ENCODE measurements at regions not wholly inside any gene's neighbourhood (a gene's known extent, or its start where the extent isn't known, plus 50 kb on each side); places are given as distances from the start of the nearest gene placed in this dataset.

DNA sequence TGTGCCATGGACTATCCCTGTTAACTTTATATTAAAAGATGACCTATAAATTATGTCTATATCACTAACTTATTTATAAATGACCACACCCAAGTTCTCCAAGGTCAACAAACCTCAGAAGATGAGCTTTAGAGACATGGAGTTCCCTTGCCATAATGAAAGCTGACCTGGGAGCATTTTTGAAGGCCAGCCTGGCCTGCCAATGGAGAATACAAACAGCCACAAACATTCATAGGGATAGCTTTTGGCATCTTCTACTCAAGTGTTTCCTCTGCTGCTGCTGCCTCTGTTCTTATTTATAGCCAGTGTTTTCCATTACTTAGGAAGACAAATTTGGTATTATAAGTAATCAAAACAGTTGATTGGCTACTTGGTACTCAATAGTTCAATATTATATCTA lies 117.3 kb upstream of the ADAMTS19 start:
- DNase-seq: no peak

DNA sequence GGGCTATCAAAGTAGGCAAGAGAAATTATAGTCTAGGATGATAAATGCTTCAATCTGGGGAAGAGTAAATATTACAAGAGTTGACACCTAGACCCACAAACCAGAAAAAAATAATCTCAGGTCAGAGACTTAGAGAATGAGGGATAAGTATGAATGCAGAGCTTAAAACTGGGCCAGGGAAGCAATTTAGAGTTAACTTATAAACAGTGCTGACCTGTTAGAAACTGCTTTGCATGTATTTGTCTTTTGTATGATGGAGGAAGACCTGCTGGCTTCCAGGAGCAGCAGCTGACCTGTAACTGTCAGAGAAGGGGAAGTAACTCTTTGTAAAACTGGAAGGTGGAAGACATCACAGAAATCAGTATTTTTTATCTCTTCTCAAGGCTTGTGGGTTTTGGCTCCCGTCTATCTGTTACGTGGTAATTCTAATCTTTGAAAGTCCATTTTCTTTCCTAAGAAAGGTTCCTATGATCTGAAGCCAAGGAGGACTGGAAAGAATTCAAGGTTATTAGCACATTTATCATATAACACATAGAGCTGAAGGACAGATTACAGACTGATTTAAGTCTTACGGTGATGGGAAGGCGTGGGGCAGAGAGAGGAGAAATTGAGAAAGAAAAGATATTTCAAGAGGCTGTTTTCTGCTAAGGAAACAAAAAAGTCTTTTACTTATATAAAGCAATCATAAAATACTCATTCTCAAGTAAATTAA lies 114.7 kb upstream of the ADAMTS19 start:
- no peak for DNase-seq

DNA sequence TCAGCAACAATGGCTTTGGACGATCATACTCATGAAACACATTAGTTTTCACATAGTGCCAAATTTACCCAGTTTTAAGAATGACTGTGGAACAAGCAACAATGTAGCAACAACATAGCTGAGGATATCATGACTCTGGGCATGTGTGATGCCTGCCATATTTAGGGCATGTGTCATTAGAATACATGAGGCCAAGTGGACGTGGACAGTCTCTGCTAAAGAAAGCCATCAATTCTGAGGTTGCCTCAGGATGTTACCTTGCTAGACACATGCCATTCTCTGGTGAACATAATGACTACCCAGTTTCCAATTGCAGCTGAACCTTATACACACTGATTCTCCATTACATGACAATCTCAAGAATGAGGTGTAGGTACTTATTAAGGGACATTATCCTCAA lies 103.3 kb upstream of the ADAMTS19 start:
- DNase-seq: no peak

DNA sequence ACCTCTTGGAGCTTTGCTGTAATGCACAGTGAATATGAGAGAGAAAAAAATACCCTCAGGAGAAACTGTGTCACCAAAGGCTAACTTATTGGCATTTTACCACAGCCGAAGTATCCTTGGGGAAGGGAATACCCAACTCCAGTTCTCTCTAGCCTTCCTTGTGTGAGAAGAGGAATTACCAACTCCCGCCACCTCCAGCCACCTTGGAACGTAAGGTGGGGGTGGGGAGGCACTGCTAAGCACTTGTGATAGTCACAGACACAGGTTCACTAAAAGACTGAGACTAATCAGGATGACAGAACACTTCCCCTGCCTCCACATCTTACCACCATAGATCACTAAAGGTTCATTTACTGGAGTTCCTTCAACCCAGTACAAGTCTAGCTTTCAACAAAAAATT lies 102.0 kb upstream of the ADAMTS19 start:
- DNase-seq: no peak

DNA sequence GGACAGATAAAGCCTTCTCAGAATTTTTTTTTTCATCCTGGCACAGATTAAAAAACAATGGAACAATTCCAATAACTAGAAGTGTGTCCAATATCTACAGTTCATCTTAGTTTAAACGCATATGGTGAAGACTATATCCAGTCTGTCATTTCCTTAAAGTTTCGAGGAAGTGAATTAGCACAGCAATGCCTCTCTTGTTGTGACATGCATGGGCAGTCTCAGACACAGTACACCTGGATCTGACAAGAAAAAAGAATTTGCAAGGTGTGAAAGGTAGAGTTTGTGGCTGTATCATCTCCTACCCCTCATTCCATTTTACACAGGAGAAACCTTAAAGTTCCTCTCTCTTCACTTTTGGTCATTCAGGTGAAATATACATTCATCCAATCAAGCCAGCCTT lies 100.6 kb upstream of the ADAMTS19 start:
- no peak for DNase-seq

DNA sequence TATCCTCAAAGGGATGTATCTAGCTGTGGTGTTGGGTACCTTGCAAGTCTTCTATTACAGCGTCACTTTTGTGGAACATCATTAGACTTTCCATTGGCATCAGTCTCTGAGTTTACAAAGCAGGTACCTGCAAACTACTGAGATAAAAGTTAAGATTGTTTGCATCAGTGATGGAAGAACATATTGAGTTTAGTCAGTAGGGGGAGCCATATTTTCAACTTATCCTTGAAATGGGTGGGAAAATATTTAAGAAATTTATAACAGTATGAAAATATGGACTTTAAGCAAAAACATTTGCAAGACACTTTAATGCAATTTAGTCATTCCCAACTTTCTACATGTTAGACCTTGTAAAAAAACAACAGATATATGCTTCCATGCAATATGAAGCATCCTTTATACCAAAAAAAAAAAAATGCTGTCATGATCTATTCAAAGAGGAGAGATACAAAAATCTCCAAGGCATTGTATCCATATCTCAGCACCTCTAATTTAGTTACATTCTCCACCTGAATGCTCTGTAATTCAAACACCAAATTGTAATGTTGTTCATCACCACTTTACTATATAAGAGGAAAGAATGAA lies 98.6 kb upstream of the ADAMTS19 start:
- DNase-seq: peak; percentile 11

DNA sequence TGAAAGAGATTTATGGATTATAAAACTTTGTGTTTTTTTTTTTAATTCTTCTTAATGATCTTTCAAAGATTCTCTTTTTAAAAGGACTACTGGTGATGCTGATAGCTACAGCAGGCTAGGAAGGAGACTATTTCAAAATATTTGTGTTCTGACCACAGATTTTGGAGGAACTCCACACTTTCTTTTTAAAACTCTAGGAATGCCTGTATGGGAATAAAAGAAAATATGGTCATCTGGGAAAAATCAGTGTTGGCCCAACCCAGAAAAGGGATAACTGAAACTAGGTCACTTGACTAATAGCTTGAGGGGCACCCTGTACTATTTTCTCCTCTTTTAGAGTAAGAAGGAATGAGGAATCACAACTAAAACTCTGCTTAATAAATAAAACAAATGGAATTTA lies 97.6 kb upstream of the ADAMTS19 start:
- no peak for DNase-seq

DNA sequence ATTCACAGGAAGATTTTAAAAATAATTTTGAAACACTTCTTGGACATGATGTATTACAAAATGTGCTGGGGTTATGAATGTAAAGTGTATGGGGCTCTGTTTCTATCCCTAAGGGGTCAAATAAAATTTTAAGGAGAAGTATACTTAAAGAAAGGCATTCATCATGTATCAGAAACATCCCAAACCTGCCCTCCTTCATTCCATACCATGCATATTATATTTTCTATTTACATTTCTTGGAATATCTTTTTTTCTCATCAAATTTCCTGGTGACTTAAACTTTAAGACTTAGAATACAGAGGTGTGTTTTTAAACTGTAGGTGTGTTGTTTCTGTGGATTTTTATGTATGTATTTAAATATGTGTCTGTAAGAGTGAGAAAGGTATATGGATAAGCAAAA lies 96.1 kb upstream of the ADAMTS19 start:
- no peak for DNase-seq

DNA sequence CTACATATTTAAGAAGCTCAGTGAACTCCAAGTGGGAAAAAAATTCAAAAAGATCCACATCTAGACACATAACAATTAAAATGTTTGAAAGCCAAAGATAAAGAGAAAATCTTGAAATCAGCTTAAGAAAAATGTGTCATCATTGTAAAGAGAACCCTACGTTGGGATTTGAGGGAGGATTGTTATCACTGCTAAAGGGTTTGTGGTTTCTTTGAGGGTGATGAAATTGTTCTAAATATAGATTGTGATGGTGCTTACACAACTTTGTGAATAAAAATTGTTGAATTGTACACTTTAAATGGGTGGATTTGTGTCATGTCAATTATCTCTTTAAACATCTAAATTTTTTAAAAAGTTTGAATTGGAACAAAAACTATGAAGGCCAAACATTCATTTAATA lies 92.2 kb upstream of the ADAMTS19 start:
- DNase-seq: no peak

DNA sequence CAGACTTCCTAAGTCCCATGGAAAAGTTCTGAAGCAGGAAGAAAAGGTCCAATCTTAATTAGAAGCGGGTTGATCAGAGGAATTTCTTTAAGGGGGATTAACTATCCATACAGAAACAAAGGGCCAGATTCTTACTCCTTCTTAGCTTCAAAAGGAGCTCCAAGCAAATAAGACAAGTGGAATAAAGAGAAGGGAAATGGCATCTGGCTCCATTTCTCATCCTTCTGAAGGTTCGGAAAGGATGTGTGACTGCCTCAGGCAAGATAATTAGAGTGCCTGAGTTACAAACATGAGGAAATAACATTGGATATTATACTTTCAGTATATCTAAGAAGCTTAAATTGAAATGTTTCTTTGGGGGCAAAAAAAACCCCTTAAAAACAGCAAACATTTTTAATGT lies 88.1 kb upstream of the ADAMTS19 start:
- DNase-seq: no peak

DNA sequence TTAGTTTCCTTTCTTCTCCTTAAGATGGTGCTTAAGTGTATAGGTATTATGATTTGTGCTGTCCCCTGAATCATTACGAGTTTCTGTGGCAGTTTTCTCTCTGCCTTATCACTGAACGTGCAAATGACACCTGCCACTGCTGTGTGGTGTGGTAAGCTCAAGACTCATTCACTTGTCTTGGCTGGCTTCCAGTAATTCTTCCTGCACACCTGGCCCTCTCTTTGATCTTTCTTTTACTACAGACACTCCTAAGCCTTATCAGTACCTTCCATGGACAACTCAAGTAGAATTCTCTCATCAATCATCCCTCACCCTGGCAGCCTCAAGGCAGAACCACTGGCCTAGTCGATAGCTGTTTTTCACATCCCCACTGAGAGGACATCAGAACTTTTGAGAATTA lies 82.6 kb upstream of the ADAMTS19 start:
- peak; percentile 54 for DNase-seq

DNA sequence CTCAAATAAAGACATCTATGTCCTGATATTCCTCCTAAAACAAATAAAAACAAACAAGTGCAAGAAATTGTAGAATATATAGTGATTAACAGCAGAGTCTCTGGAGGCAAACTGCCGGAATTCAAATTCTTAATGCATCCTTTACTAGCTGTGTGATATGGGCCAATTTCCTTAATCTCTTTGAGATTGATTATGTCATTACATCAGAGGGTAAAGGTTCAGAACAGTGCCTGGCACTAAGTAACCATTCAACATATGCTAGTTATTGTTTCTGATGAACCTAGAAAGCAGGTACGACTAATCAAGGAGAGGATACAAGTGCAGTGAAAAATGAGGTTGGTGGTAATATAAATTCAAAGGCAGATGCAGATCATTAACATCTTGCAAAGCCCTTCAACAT lies 81.1 kb upstream of the ADAMTS19 start:
- DNase-seq: no peak

DNA sequence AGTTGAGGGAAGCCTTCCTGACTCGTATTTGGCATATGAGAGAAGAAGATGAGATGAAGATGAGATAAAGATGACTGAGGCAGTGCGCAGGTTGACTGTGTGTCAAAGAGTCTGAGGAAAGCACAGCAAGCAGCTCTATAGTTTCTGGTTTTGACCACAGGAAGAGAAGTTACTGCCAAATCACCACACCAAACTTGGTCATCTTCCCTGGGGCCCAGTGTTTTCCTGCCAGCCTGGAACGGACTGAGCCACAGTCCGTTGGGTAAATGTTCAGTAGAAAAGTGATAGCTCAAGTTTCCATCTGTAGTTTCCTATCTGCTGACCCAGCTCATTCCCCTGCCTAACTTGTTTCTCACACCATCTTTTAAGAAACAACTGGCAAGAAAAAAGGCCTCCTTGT lies 80.7 kb upstream of the ADAMTS19 start:
- DNase-seq: no peak

DNA sequence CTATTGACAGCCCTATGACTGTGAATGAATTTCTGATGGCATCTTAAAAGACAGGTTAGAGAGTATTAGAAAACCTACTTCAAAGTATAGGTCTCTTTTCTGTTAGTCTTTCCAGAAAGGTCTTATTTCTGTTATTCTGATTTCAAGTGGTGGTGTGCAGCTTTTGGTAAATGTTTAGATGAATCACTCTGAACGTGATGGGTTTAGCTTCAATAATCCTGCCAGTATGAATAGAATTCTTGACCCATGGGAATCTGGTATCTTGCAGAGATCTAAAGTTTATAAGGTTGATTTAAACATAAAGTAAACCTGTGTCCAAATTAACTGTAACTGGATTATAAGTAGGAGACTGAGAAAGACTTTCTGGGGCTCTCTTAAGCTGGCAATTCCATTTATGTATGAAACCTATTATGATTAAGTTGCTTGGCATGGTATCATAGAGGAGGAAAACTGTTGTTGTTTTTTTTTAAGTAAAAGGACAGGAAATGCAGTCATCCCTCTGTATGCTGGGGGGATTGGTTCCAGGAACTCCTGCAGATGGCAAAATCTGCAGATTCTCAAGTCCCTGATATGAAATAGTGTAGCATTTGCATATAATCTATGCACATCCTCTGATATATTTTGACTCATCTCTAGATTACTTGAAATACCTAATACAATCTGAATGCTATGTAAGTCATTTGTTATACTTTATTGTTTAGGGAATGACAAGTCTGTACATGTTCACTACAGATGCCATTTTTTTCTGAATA lies 77.0 kb upstream of the ADAMTS19 start:
- DNase-seq: no peak

DNA sequence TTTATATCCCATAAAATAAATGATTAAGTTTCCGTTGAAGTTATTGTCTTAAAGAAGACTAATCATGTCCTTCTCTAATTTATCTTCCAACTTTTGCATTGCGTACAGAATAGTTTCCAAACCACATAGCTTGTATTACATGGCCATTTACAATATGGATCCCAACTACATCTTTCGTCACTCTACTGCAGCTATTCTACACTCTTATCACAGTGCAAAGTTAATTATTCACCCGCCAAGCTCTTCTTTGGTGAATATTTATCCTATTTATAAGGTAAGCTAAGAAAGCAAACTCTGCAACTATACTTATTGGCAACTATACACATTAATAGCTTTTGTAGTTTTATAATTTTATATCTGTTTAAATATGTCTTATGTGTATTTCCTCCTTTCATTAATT lies 75.9 kb upstream of the ADAMTS19 start:
- no peak for DNase-seq

DNA sequence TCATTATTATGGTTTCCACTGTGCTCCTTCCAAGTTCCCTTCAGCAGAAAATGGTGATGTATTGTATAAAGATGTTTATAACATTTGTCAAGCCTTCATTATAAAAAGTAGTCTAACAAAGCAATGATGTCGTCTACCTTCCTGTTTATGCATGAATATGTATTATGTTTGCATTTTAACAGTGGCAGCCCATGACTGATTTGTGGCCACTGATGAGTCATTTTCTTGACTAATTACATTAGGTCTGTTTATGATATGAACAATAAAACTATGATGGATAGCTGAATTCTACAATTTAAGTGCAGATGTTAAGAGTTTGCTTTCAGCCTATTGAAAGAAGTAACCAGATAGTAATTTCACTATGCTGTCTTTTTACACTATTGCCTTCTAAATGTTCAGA lies 75.4 kb upstream of the ADAMTS19 start:
- DNase-seq: no peak

DNA sequence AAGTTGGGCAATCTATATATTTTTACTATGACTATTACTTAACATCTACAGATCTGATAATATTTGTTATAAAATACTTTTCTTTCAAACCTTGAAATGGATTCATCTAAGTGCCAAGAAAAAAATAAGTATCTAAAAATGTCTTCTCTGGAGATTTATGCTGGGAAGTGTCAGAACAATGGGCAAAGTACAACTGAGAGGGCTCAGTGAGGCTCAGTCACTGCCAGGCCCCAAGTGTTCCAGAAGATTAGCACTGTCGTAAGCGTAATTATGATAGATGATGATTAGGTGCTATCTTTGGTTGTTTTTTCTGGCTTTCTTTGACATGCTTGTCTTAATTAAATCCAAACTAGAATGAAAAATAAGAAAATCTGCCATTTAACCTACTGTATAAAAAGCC lies 72.2 kb upstream of the ADAMTS19 start:
- peak; percentile 21 for DNase-seq

DNA sequence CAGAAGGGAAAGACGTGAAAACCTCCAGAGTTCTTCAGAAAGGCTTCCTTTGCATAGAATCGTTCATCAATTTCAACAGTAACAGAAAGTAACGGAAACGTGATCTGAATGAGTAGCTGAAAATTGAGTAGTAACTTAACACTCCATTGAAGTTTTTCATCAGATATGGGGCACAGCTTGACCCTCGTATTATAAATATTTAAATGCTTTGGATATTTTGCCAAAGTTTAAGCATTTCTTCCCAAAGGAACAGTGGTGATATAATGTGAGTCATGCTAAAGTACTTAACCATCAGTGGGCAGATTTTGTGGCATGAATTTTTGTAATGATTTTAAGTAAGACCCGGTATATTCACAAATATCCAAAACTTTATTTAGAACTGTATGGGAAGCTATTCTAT lies 67.4 kb upstream of the ADAMTS19 start:
- no peak for DNase-seq

DNA sequence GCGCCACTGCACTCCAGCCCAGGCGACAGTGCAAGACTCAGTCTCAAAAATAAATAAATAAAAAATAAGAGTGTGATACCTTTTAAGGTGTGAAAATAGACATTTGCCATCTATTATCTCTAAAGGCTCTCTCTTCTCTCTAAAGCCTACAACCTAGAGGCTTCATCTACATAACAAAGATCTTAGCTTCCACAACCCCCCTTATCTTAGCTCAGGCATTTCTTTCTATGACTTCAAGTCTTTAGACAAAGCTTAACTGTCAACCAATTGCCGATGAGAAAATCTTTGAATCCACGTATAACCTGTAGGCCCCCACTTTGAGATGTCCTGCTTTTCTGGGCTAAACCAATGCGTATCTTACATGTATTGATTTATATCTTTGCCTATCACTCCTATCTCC lies 64.9 kb upstream of the ADAMTS19 start:
- DNase-seq: no peak

DNA sequence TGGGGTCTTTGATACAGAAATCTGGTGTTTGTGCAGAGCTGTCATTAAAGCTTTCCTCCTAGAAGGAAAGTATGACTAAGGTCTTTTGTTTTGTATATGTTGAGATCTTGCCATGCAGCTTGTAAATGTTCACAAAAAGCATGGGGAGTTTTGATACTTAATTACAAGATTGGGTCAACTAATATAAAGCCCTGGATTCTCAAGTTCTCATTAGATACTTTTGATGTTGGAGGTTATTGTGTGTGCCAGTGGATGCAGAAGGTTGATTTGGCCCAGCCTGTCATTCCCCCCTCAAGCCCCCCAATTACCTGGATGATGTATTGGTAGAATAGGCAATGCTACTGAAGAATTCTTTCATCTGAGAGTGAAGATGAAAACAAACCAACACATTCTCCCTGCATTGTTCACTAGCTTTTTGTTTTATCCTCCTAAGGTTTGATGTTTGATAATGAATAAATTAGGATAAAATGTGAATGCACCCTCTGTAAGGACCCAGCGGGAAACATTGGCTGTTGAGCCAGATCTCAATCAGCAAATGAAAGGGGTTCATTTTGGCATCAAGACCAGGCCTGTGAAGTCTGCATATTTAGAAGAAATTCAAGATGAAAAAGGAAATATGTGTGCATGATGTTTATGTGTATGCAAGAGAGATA lies 61.9 kb upstream of the ADAMTS19 start:
- DNase-seq: no peak

DNA sequence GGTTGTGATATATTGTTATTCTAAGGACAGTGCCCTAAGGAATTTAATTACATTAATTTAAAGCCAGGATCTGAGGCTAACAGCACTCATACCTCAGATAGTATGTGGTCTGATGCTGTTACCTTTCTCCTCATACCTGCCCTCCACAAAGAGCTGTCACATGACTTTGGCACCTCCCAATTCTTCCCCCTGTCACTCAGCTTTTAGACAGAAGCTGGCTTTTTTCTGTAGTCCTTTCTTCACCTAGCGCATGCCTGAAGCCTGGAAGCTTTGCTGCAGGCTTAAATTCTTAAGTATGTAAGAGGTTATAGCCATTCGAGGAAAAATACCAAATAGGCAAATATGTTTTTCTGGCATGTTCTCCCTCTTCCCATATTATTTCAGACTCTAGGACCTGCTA lies 61.0 kb upstream of the ADAMTS19 start:
- no peak for DNase-seq

DNA sequence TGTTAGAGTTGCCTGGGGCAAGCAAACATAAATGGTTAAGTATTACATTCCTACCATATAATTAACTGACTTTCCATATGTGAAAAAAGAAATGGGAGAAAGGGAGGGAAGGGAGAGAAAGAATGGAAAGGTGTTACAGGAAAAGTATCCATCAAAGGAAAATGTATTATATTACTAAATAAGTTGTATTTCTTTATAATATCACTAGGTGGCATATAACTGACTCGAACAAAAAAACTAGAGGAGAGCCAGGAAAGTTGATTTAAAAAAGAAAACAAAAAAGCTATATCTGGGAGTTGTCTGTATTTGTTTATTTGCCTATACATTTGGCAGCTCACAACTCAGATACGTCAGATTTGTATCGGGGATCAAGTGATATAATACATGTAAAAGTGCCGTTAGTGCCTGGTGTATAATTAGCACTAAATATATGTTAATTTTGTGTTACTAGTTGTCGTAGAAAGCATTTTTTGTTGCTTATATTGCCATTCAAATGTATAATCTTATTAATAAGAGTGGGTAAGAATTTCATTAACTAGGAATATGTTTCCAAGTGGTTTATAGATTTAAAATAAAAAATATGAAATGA lies 59.6 kb upstream of the ADAMTS19 start:
- DNase-seq: no peak

DNA sequence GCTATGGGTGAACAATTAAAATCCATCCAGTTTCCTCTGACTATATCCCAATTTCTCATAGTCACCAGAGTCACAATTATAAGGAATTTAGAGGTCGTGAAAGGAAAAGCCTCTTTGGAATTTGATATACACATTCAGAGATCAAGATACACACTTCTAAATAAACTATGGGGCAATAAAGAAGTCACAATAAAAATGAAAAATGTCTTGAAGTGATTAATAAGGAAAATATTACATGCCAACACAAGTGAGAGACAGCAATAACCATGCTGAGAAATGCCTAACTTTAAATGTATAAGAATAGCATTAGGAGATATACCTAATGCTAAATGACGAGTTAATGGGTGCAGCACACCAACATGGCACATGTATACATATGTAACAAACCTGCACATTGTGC lies 54.9 kb upstream of the ADAMTS19 start:
- DNase-seq: no peak

DNA sequence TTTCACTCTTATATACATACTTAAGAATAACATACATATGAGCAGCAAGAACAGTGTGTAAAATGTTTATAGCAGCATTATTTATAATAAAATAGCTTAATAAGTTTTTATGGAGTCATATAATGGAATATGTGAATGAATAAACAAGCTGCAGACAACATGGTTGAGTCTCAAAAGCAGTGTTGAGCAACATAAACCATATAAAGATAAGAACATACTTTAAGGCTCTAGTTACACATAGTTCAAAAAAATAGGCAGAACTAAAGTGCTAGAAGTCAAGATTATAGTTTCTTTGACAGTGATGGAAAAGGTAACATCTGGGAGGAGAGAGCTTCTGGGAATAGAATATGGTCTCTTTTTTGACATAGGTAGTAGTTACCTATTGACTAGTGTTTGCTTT lies 53.7 kb upstream of the ADAMTS19 start:
- DNase-seq: no peak

Measured in NCI-H82 (cell line).